SH-SY5Y (cell line): ENCODE measurements at regions not wholly inside any gene's neighbourhood (a gene's known extent, or its start where the extent isn't known, plus 50 kb on each side); places are given as distances from the start of the nearest gene placed in this dataset.

Experiments used
- GATA2 ChIP-seq: IDR thresholded peaks from 2 replicates; pipeline ENCODE4 v1.6.1; 2011; ENCODE audit warnings: mild to moderate bottlenecking, low read depth, low read length
- GATA3 ChIP-seq: IDR thresholded peaks from 2 replicates; pipeline ENCODE4 v1.6.1; 2011; ENCODE audit warnings: low read depth, mild to moderate bottlenecking, low read length, moderate library complexity

DNA sequence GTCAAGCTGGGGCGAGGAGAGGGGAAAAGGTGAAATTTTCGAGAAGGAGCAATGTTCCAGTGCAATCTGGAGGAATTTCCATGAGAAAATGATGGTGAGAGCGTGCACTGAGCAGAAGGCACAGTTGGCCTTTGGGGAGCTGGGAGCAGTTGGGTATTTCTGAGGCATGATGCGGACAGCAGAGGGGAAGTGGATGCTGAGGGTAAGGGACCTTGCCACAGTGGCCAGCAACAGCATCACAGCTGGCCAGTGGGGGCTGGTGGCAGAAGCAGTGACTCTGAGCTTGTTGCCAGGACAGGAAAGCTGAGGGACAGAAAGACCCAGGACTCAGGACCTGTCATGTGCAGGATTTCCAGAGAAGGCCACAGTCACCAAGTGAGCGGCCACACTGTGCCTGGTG is 98.9 kb downstream of the LSM3 start:
- no peak for TF ChIP-seq GATA2
- no peak for TF ChIP-seq GATA3
